Panc1 (cell line): ENCODE measurements at regions not wholly inside any gene's neighbourhood (a gene's known extent, or its start where the extent isn't known, plus 50 kb on each side); places are given as distances from the start of the nearest gene placed in this dataset.

Source experiments
- ATAC-seq: fragments of 200-7000 bp; cut with Tn5 transposase; 2 replicates; pipeline ENCODE4 v1.9.1; 2020; ENCODE audit warnings: mild to moderate bottlenecking, moderate library complexity
- BruUV-seq: library from RNA; stranded (reverse); fragments of 400-500 nt; replicated peaks from 2 replicates; lab custom pipeline; 2021; lab: Mats Ljungman, UMichigan
- CTCF ChIA-PET: fragments of 300-600 bp; sonication (Branson Sonifier 250); formaldehyde crosslinking; loops from one replicate; lab custom pipeline; 2022; ENCODE audit warnings: antibody characterized with exemption; lab: Charles Lee
- POLR2A ChIA-PET: fragments of 300-600 bp; sonication (Branson Sonifier 250); formaldehyde crosslinking; loops from one replicate; lab custom pipeline; 2022; ENCODE audit warnings: antibody characterized with exemption; lab: Charles Lee
- DNase-seq: peaks from one replicate; pipeline ENCODE4 v3.0.0-alpha.2; 2010; ENCODE audit warnings: low read depth, low spot score
- H3K27ac ChIP-seq: 2 replicates; pipeline ENCODE4 v1.5.1; 2011; ENCODE audit warnings: mild to moderate bottlenecking, low read length, inconsistent platforms
- H3K27me3 ChIP-seq: fragments of 200-500 bp; sonication (Bioruptor generic); 2 replicates; pipeline ENCODE4 v1.6.0; 2014; ENCODE audit warnings: low read length, inconsistent platforms; ENCODE audit not compliant: control insufficient read depth, insufficient read depth
- H3K36me3 ChIP-seq: fragments of 200-500 bp; sonication (Bioruptor generic); 2 replicates; pipeline ENCODE4 v1.5.1; 2014; ENCODE audit warnings: inconsistent platforms, mild to moderate bottlenecking, low read length, moderate library complexity; ENCODE audit not compliant: control insufficient read depth, insufficient read depth
- H3K4me1 ChIP-seq: 2 replicates; pipeline ENCODE4 v1.5.1; 2011; ENCODE audit warnings: inconsistent platforms, mild to moderate bottlenecking, low read length, moderate library complexity; ENCODE audit not compliant: control insufficient read depth, insufficient read depth
- H3K4me3 ChIP-seq, 2 experiments: 2 replicates each; pipeline ENCODE4 v1.5.1; 2011 to 2012; ENCODE audit warnings: low read depth in 2 of 2, low read length in 2 of 2, mild to moderate bottlenecking in 2 of 2, inconsistent platforms in 1 of 2, moderate library complexity in 1 of 2
- H3K9me3 ChIP-seq: fragments of 200-500 bp; sonication (Bioruptor generic); 2 replicates; pipeline ENCODE4 v1.5.1; 2014; ENCODE audit warnings: low read depth, mild to moderate bottlenecking, inconsistent platforms, low read length, moderate library complexity; ENCODE audit not compliant: control insufficient read depth, insufficient read depth
- CTCF ChIP-seq: fragments of 450-650 bp; IDR thresholded peaks from 2 replicates; pipeline ENCODE4 v1.5.1; 2017; ENCODE audit warnings: mild to moderate bottlenecking
- POLR2AphosphoS5 ChIP-seq: IDR thresholded peaks from 2 replicates; pipeline ENCODE4 v1.6.1; 2012; ENCODE audit warnings: mild to moderate bottlenecking, low read depth, low read length, moderate library complexity
- REST ChIP-seq, 2 experiments: IDR thresholded peaks; 2 replicates each; pipeline ENCODE4 v1.6.1; 2011 to 2012; ENCODE audit warnings: low read depth in 2 of 2, control low read depth in 1 of 2, low read length in 1 of 2, mild to moderate bottlenecking in 1 of 2, moderate library complexity in 1 of 2; ENCODE audit not compliant: insufficient read depth in 1 of 2
- SIN3A ChIP-seq: IDR thresholded peaks from 2 replicates; pipeline ENCODE4 v1.6.1; 2012; ENCODE audit warnings: low read depth, mild to moderate bottlenecking, low read length, moderate library complexity, borderline replicate concordance; ENCODE audit not compliant: insufficient read depth
- TCF7L2 ChIP-seq: IDR thresholded peaks from 2 replicates; pipeline ENCODE4 v1.6.1; 2011; ENCODE audit warnings: mild to moderate bottlenecking, low read depth, low read length, inconsistent platforms
- in situ Hi-C: cut with HindIII; loops from 2 replicates; pipeline ENCODE4 v1.10.0; 2016; ENCODE audit warnings: low sequenced_read_pairs, low pct_unique_long_range_greater_than_20kb
- intact Hi-C: fragments of 100-400 bp; cut with micrococcal nuclease; formaldehyde crosslinking; loops from one replicate; pipeline ENCODE4 v1.10.0; 2022; ENCODE audit not compliant: unreplicated experiment

- TF ChIP-seq REST (IDR thresholded peaks at IDR 0.05; ENCODE audit: insufficient read depth in 1 of 2, low read depth in 2 of 2, low read length in 1 of 2) (no peak), CTCF (no peak), SIN3A (no peak), POLR2AphosphoS5 (no peak), TCF7L2 (no peak)
- Histone ChIP-seq H3K4me3 (no peak overlapping the region), H3K27ac (no peak overlapping the region), H3K27me3 (no peaks in the 10 kb centered on the region), H3K36me3 (no peaks in the 10 kb centered on the region), H3K4me1 (no peaks in the 10 kb centered on the region), H3K9me3 (no peaks in the 10 kb centered on the region)
- in situ Hi-C loops (no loop called here), intact Hi-C loops (no loop called here)
- no peak for DNase-seq
- ChIA-PET POLR2A (interaction anchor here (0.6 kb wide), 1 partner anchor 14 kb away, joined by 3 read pairs; no protein-coding TSS in a partner anchor), CTCF (no interaction called here)
- ATAC-seq = no peak
- no TSS peak for BruUV-seq
Measured at GRCh38 chr7:114759347-114760062, 162.4 kb upstream of the MDFIC start.

DNA sequence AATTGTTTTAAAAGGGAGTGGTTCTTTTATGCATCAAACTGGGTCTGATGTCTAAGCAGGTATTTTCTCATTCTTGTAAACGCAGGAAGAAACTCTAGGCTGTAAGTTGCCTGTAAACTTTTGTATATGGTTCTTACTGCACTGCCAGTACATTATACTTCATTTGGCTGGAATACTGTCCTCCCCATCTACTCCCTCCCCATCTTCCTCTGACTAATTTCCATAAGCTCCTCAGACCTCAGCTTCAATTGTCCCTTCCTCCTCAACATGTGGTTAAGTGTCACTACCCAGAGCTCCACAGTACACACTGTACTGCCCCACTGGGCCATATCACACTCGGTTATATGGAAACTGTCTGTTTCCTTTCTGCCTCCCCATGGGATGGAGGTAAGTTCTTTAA, 161.4 kb upstream of the MDFIC start:
- ChIA-PET POLR2A (interaction anchor here (0.6 kb wide), 1 partner anchor 15 kb away, joined by 3 read pairs; no protein-coding TSS in a partner anchor), CTCF (no interaction called here)
- Histone ChIP-seq H3K4me3 (no peak overlapping the region), H3K27me3 (no peaks in the 10 kb centered on the region), H3K36me3 (no peaks in the 10 kb centered on the region), H3K4me1 (no peaks in the 10 kb centered on the region), H3K9me3 (no peaks in the 10 kb centered on the region), H3K27ac (no peak overlapping the region)
- BruUV-seq = no TSS peak
- ATAC-seq (no peak), DNase-seq (no peak)
- TF ChIP-seq TCF7L2 = no peak
- no peak for TF ChIP-seq SIN3A
- no peak for TF ChIP-seq CTCF
- no peak for TF ChIP-seq POLR2AphosphoS5
- no peak for TF ChIP-seq REST (IDR thresholded peaks at IDR 0.05; ENCODE audit: insufficient read depth in 1 of 2, low read depth in 2 of 2, low read length in 1 of 2)
- in situ Hi-C loops (no loop called here), intact Hi-C loops (no loop called here)
